Ovary (tissue), 3 donors: ENCODE measurements at regions not wholly inside any gene's neighbourhood (a gene's known extent, or its start where the extent isn't known, plus 50 kb on each side); places are given as distances from the start of the nearest gene placed in this dataset.

Experiments
- CTCF ChIP-seq, 3 donors: fragments of 450-650 bp in 2 of 3; fragments of 200-600 bp in 1 of 3; IDR thresholded peaks; one replicate each; pipeline versions ENCODE4 v1.5.1 to v1.8.0; 2016 to 2022; ENCODE audit warnings: antibody characterized with exemption in 3 of 3, mild to moderate bottlenecking in 1 of 3
- EP300 ChIP-seq: sonication (generic); formaldehyde crosslinking; IDR thresholded peaks from one replicate; pipeline ENCODE4 v1.6.1; 2017; ENCODE audit warnings: antibody characterized with exemption
- POLR2A ChIP-seq: fragments of 450-650 bp; IDR thresholded peaks from one replicate; pipeline ENCODE4 v1.6.1; 2017; ENCODE audit warnings: antibody characterized with exemption, mild to moderate bottlenecking, moderate library complexity
- donor health status: DM: no; HTN: no; CAD: no.

- no peak for TF ChIP-seq CTCF (IDR thresholded peaks at IDR 0.05)
- no peak for TF ChIP-seq POLR2A
- no peak for TF ChIP-seq EP300
Measured at GRCh38 chr1:19007491-19008441, 51.3 kb upstream of the IFFO2 start.
